GM19043 (cell line): ENCODE measurements at regions not wholly inside any gene's neighbourhood (a gene's known extent, or its start where the extent isn't known, plus 50 kb on each side); places are given as distances from the start of the nearest gene placed in this dataset.
"Not testable (repeated sequence)": the region's sequence is repeated elsewhere in the genome, so short reads cannot be mapped to it uniquely, and the experiment has no call there.

Experiments
- ATAC-seq: cut with Tn5 transposase; IDR thresholded peaks from one replicate; pipeline ENCODE4 v1.9.1; 2021; ENCODE audit warnings: low read depth; ENCODE audit not compliant: unreplicated experiment

DNA sequence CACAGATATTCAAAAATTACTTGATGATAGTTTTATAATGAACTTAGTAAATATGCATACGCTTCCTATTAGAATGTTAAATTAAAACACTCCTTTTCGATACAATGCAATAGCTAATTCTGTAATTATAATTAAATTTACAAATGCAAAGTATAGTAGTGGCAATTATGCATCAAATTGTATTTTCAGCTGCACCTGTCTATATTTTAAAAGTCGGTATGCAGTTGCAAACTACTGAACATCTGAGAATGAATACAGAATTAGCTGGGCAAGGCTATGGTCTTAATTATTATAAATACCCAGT lies 110.4 kb upstream of the ARHGAP42 start:
- no peak for ATAC-seq

DNA sequence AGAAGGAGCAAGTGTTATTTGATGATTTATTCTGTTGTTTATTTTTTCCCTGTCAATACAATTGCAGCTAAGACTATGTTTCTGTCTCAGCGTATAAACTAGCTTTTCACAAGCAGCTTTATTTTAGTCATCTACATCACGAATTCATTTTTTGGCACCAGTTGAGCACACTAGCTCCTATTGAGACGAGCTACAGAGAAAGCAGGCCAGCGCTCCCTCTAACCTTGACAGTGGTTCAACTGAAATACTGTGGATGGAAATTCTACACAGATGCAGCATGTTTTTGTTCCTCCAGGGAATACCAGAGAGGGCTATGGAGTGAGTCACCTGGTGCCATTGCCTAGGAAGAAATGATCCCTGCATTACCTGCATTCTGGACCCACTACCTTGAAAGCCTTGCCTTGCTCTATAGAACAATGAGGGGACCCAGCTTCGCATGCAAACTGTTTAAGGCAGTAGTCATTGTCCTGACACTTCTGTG lies 108.2 kb upstream of the ARHGAP42 start:
- no peak for ATAC-seq

DNA sequence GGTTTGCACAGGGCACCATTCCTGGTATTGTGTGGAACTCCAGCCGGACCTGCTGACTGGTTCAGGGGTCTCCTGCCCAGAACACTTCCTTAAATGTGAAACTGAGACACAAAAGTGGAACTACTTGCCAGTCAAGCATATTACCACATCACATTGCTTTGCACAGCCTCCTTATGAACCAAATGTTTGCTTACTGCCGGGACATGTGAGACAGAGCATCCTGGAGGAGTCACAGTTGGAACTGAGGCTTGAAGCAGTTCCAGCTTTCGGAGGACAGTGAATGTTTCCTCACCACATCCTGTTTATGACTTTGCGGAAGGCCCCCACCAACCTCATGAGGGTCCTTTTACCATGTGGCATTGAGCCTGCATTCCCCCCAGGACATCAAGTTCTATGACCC lies 105.8 kb upstream of the ARHGAP42 start:
- no peak for ATAC-seq

DNA sequence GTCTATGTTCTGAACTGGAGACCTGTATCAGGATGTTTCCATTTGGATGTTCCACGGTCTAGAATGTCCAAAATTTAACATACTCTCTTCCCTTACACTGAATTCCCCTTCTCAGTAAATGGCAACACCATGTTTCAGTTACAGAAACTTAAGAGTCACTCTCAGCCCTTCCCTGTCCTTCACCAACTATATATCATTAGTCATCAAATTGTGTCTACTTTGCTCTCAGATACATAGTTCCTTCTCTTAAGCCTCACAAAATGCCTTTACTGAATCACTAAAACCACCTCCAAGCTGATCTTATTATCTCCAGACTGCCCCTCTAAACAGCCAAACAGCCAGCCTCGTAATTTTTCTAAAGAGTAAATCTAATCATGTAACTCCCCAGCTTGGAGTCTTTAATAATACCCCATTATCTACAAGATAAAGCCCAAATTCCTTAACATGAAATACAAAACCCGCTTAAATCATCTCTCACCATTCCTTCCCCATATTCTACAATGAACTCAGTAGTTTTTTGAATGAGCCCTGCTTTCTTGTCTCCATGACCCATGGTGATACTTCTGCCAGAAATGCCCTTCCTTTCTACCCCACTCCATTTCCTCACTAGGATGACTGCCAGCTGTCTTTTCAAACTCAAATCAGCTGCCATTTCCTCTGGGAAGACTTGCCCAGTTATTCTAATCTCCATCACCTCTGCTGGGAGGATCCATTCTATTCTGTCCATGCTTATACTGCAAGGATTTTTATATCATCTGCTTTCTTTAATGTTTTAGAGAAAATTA lies 102.7 kb upstream of the ARHGAP42 start:
- no peak for ATAC-seq

DNA sequence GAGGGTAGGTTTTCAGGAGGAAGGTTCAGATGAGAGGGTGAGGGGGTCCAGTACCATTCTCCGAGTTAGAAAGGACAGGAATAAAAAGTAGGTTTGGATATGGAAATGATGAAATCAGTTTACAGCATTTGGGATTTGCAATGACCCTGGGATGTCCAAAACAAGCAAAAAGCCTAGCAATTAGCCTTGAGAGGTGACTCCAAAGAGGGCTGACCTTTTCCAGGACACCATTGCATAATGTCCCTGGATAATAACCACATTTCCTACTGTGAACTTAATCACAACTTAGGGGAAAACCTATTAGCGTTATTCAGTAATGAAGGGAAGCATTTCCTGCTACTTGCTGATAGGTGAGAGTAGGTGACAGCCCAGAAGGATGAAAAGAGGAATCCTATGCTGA lies 101.4 kb upstream of the ARHGAP42 start:
- no peak for ATAC-seq

DNA sequence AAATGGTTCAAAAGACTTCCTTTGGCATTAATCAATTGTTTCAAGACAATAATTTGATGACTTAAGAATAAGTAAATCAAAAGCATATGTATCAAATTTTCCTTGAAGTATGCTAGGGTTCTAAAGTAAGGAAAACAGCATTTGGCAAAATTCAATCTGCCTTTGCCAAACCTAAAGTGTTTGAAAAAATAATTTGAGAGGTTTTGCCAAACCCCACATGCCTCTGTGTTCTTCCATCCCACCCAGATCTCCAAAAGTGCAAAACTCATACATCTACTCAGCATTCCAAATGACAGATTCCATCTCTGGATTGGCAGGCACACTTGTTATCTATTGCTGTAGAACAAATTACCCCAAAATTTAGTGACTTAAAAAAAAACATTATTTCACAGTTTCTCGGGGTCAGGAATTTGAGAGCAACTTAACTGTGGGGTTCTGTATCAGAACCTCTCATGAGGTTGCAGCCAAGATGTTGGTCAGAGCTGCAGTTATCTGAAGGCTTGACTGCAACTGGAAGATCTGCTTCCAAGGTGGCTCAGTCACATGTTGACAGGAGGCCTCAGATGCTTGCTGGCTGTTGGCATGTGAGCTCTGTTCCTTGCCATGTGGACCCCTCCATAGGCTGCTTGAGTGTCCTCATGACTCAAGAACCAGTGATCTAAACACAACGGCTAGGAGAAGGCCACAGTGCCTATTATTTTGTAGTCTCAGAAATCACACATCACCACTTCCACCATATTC lies 100.6 kb upstream of the ARHGAP42 start:
- no peak for ATAC-seq

DNA sequence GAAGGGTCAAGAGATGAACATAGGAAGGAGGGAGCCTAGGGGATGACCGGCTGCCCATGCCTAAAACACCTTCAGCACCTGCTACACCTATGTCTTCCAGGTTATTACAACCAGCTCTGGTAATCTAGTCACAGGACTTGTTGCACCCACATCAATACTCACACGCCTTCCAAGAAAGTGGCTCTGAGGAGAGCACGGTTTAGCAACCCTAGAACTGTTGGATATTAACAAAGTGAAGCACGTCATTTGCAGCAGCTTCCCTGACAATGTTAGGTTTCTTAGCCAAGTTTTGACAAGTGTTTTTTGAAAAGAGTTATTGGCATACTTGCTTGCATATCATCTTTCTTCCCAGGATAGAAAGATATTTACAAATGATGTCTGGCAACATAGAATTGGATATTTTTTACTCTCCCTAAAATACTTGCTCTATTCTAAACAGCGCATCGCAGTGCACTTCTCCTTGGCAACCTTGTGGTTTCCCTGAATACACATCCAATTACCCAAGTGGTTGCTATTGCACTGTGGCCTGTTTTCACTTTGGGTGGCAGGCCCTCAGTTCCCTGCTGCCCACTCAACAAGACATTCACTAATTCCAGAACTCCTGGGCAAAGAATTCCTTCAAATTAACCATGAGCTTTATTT lies 94.3 kb upstream of the ARHGAP42 start:
- ATAC-seq, result no peak

DNA sequence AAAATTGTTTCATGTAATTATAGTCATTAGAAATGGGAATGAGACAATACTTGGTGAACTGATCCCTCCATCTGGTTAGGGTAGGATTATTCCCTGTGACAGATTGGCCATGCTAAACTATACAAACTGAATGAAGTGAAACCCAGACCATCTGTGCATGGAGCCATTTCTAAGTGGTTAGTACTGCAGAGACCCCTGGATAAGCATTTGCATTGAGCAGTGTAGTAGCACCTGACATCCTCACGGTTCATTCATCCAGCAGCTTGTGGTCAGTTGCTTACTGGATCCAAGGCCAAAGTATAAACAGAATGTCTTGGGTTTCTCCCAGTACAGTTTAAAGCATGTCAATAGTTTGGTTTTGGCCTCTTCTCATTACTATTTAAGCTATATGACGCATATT lies 93.8 kb upstream of the ARHGAP42 start:
- no peak for ATAC-seq

DNA sequence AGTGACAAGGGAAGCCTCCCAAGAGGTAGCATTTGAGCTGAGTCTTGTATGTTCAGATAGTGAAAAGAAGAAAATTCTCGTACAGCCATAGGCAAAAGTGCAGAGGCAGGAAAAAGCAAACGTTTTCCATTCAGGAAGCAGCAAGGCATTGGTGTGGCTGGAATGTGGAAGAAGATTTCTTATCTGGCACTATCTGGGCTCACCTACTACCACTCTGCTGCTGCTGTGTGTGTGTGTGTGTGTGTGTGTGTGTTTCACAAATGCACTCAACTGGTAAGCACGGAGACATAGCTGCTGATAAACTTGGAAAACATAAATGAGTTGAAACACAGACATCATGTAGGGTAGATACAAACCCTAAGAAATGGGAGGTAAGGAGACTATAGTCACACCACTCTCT lies 92.8 kb upstream of the ARHGAP42 start:
- no peak for ATAC-seq

DNA sequence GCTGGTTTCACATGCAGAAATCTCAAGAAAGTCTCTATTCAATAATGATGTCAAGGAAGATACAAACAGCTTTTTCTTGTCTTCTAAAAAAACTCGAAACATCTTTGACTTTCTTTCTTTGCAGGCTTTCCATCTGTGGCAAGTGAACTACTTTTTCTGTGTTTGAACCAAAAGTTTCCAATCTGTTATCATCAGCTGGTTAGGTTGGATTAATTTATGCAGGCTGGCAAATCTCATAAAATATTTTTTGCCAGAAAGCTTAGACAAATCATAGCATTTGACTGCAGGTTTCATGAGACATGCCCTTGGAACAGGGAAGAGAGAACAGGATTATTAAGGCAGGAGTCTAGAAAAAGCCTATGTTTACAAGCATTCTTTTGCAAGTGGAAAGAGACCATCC lies 86.1 kb upstream of the ARHGAP42 start:
- no peak for ATAC-seq

DNA sequence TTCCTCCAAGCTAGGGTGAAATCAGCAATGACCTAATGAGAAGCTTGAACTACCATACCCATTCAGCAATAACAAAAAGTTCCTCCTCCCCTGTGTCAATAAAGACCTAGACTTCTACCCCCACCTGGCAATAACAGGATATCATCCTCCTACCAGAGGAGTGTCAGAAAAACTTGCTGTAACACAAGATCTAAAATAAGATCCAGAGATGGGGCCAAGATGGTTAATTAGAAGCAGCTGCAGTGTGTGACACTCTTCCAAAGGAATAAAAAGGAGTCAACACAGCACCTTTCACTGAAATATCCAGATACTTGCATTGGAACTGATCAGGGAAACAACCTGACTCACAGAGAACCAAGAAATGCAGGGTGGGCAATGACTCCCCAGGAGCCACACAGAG lies 84.4 kb upstream of the ARHGAP42 start:
- ATAC-seq, result no peak

DNA sequence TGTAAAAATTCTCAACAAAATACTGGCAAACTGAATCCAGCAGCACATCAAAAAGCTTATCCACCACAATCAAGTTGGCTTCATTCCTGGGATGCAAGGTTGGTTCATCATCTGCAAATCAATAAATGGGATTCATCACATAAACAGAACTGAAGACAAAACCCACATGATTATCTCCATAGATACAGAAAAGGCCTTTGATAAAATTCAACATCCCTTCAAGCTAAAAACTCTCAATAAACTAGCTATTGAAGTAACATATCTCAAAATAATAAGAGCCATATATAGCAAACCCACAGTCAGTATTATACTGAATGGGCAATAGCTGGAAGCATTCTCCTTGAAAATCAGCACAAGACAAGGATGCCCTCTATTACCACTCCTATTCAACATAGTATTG lies 79.3 kb upstream of the ARHGAP42 start:
- ATAC-seq, result not testable (repeated sequence)

DNA sequence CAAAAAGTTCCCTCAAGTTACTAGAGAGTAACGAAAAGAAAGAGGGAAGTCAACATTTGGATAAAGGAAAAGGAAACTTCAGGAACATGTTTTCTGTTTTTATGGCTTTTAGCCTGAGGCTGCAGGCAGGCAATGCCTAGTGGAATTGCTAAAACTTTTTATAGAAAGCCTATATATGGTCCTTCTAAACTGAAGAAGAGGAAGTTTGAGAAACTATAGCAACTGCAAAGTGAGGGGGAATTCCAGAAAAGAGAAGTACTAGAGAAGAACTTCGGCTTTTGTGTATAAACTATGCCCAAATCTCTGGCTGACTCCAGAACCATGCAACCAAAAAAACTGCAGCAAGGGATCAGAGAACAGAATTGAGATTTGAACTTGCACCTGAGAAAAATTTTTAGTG lies 74.3 kb upstream of the ARHGAP42 start:
- ATAC-seq, result no peak

DNA sequence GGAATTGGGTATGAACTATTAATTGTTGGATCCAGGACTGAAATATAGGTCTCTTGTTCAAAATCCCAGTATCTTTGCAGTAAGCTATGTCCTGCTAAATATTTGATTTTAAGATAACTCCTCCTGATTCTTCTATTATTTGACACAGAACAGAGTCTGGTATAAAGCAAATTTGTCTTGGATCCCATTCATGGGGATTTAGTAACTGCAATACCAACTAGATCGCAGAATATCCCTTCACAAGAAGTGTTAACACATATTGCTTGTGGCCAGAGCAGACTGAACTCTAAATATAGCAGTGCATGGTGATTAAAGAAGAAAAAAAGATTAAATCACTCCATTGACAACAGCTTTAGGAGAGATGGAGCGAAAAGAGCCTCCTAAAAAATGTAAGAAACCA lies 68.2 kb upstream of the ARHGAP42 start:
- ATAC-seq, result no peak

DNA sequence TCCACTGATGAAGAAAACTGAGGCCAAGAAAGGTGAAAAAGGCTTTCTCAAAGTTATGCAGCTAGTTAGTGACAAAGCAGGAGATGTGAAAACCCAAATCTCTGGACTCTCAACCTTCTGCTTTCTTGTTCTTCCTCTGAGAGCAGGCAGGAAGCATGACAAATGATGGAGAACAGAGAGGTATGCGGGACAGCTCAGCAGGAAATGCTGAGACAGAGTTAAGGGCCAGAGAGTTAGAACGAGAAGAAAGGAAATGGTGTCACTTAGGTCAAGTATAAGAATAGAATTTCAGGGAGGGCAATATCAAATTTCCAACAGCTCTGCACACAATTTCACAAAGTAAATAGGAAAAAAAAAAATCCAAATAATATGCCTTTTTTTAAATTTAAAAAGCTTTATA lies 67.6 kb upstream of the ARHGAP42 start:
- no peak for ATAC-seq

DNA sequence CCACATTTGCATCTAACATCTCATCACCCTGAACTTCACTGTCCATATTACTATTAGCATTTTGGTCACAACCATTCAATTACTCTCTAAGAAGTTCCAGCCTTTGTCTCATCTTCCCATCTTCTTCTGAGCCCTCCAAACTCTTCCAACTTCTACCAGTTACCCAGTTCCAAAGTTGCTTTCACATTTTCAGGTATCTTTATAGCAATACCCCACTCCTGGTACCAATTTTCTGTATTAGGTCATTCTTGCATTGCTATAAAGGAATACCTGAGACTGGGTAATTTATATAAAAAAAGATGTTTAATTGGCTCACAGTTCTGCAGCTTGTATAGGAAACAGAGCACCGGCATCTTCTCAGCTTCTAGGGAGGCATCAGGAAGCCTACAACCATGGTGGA lies 64.7 kb upstream of the ARHGAP42 start:
- ATAC-seq, result no peak

DNA sequence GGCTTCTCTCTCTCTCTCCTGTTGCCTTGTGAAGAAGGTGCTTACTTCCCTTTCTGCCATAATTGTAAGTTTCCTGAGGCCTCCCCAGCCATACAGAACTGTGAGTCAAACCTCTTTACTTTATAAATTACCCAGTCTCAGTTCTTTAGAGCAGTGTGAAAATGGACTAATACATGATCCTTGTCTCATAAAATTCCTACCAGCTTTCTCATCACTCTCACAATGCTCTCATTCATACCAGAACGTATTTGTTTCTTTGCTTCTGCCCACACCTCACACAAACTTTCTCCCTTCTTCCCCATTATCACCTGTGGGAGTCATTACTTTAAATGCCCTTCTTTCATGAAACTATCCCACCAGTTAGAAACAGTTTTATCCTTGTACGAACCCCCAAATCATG lies 62.7 kb upstream of the ARHGAP42 start:
- no peak for ATAC-seq

DNA sequence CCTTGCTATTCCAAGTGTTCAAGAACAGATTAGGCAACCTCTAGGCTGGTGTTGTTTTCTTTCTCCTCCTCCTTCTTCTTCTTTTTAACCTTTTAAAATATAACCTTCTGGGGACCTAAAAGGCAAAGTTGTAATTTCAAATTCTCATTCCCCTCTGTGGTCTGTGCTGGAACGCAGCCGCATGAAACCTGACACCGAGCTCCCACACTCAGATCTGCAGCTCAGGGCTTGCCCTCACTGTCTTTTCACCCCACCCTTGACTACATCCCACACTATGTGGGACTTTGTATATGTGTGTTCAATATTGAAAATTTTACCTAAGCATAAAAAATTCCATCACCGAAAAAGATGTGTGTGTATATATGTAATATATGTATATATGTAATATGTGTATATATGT lies 62.0 kb upstream of the ARHGAP42 start:
- no peak for ATAC-seq

DNA sequence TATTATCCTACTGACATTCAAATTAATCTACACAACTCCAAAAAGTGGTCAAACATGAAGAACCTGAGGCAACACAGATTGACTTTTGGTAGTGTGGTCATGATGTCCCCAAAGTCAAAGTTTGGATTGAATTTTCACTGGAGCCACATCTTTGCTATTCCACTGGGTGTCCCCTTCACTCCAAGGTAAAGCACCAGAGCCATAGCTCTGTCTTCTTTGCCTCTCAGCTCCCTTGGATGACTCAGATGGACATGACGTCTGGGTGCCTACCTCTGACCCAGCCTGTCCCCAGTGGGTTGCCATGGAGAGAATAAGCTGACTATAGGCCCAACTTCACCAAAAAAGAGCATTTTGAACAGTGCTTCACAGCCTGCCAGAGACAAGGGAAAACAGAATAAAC lies 57.4 kb upstream of the ARHGAP42 start:
- ATAC-seq, result no peak

DNA sequence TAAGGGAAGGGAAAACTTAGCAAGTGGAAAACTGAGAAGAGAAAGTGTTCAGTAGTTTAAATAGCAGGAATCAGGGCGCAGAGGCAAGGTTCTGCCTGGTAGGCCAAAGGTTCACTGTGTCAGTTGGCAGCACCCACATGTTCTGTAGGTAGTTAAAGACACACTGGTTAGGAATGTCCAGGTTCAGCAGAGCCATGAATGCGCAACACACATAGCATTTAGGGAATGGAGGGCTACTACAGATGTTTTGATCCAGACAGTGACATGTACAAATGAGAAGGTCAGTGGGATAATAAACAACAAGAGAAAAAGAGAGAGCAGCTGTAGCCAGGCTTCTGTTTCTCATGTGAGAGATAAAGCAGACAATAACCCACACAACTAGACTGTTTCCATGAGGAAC lies 56.2 kb upstream of the ARHGAP42 start:
- ATAC-seq, result no peak

DNA sequence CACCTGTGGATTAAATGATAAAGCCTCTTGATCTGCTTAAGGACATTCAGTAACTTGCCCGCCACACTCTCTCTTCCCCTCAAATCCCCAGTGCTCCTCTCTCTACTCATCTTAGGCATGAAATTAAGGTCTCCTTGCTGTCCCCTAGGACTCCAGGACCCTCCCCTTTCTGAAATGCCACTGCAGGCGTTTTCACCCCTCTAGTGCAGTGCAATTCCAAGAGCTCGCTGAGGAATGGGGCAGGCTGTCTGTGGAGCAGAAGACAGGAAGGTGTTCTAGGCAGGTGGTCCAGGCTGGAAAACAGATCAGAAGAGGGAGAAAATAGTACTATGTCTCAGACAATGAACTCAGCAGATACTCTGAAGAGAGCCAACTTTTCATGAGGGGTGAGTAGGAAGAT lies 55.8 kb upstream of the ARHGAP42 start:
- ATAC-seq, result no peak

DNA sequence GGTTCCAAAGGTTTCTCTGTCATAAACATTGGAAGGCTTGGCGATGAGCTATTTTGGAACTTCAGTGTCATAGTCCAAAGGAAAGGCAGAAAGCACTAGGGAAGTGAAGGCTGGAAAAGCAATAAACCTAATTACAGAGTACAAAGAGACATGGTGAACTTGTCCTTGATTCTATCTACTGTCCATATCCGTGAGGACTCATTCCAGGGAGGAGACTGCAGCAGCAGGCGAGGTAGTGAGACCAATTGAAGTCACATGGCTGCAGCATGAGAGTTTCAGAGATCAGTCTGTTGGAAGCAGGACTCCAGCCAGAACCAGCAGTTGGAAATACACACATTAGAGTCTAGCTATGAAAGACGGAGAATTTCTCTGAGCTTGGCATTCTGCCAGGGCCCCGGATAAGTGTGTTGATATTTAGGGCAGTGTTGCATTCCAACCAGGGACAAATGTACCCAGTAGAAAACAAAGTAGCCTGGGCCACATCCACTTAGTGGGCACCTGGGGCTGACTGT lies 54.1 kb upstream of the ARHGAP42 start:
- no peak for ATAC-seq
